PFSK-1 (cell line): ENCODE measurements at regions not wholly inside any gene's neighbourhood (a gene's known extent, or its start where the extent isn't known, plus 50 kb on each side); places are given as distances from the start of the nearest gene placed in this dataset.

Source experiments
- FOXP2 ChIP-seq: optimal IDR thresholded peaks from 2 replicates; pipeline ENCODE3; 2011; ENCODE audit warnings: borderline replicate concordance, control low read depth, inconsistent platforms; ENCODE audit not compliant: insufficient read depth; ENCODE audit errors: extremely low read length, extremely low read depth
- POLR2AphosphoS5 ChIP-seq: IDR thresholded peaks from 2 replicates; pipeline ENCODE4 v1.6.1; 2012; ENCODE audit warnings: low read depth, mild to moderate bottlenecking, control low read depth, low read length, moderate library complexity
- REST ChIP-seq, 2 experiments: IDR thresholded peaks; 2 replicates each; pipeline versions ENCODE4 v1.6.1 to v1.8.0; 2011 to 2012; ENCODE audit warnings: low read depth in 2 of 2, low read length in 2 of 2, control low read depth in 1 of 2, inconsistent platforms in 1 of 2, mild to moderate bottlenecking in 1 of 2, moderate library complexity in 1 of 2; ENCODE audit not compliant: insufficient read depth in 1 of 2
- SIN3A ChIP-seq: IDR thresholded peaks from 2 replicates; pipeline ENCODE4 v1.6.1; 2012; ENCODE audit warnings: mild to moderate bottlenecking, low read length, moderate library complexity, borderline replicate concordance; ENCODE audit not compliant: insufficient read depth
- TAF1 ChIP-seq: IDR thresholded peaks from 2 replicates; pipeline ENCODE4 v1.6.1; 2012; ENCODE audit warnings: low read length, control low read depth, borderline replicate concordance; ENCODE audit not compliant: insufficient read depth

- TF ChIP-seq FOXP2 (no peak), SIN3A (no peak), REST (IDR thresholded peaks at IDR 0.05; ENCODE audit: insufficient read depth in 1 of 2, low read depth in 2 of 2, low read length in 2 of 2) (no peak), TAF1 (no peak), POLR2AphosphoS5 (no peak)
These were observed 377.3 kb downstream of the ICE1 start for GRCh38 chr5:5799826-5800225.

GRCh38 chr5:5799229-5799628 lies 376.8 kb downstream of the ICE1 start:
- TF ChIP-seq TAF1 (no peak), REST (IDR thresholded peaks at IDR 0.05; ENCODE audit: insufficient read depth in 1 of 2, low read depth in 2 of 2, low read length in 2 of 2) (no peak), SIN3A (no peak), POLR2AphosphoS5 (no peak), FOXP2 (no peak)

- TF ChIP-seq REST (IDR thresholded peaks at IDR 0.05; ENCODE audit: insufficient read depth in 1 of 2, low read depth in 2 of 2, low read length in 2 of 2), result no peak
- TF ChIP-seq POLR2AphosphoS5, result no peak
- TF ChIP-seq FOXP2, result no peak
- no peak for TF ChIP-seq SIN3A
- no peak for TF ChIP-seq TAF1
These were observed 376.0 kb downstream of the ICE1 start for GRCh38 chr5:5798462-5798861.

- TF ChIP-seq SIN3A, result no peak
- no peak for TF ChIP-seq FOXP2
- no peak for TF ChIP-seq POLR2AphosphoS5
- TF ChIP-seq REST (IDR thresholded peaks at IDR 0.05; ENCODE audit: insufficient read depth in 1 of 2, low read depth in 2 of 2, low read length in 2 of 2), result no peak
These were observed 375.6 kb downstream of the ICE1 start for GRCh38 chr5:5798041-5798440.

- no peak for TF ChIP-seq TAF1
- TF ChIP-seq REST (IDR thresholded peaks at IDR 0.05; ENCODE audit: insufficient read depth in 1 of 2, low read depth in 2 of 2, low read length in 2 of 2), result no peak
- no peak for TF ChIP-seq FOXP2
- TF ChIP-seq POLR2AphosphoS5, result no peak
- no peak for TF ChIP-seq SIN3A
These were observed 372.7 kb downstream of the ICE1 start for GRCh38 chr5:5795074-5795771.
